GM12892 (cell line): ENCODE measurements at regions not wholly inside any gene's neighbourhood (a gene's known extent, or its start where the extent isn't known, plus 50 kb on each side); places are given as distances from the start of the nearest gene placed in this dataset.

ENCODE experiments used
- POLR2A ChIP-seq: IDR thresholded peaks from 2 replicates; pipeline ENCODE4 v1.6.1; 2011; ENCODE audit warnings: low read depth, low read length, control low read depth
- POLR2AphosphoS5 ChIP-seq: IDR thresholded peaks from 2 replicates; pipeline ENCODE4 v1.6.1; 2011; ENCODE audit warnings: low read depth, low read length, control low read depth

DNA sequence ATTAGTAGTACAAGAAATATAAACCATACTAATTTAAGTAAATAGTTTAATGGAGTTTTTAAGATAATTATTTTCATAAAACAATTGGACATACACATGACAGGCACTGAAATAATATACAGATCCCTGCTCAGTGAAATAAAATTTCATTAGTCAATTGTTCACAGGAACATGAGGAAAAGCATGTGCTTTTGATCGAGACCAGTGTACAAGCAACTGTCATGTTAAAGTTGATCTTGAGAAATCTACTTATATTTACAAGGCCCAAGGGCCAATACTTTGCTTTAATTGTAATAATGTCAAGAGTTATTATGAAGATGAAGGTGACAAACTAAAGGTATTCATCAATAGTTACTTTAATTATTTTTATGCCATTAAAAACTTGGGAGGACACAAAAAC lies 792.7 kb upstream of the LUZP2 start:
- TF ChIP-seq POLR2A, result no peak
- no peak for TF ChIP-seq POLR2AphosphoS5
